HG02884 (cell line): ENCODE measurements at regions not wholly inside any gene's neighbourhood (a gene's known extent, or its start where the extent isn't known, plus 50 kb on each side); places are given as distances from the start of the nearest gene placed in this dataset.

Experiments
- ATAC-seq: cut with Tn5 transposase; IDR thresholded peaks from one replicate; pipeline ENCODE4 v1.9.1; 2021; ENCODE audit warnings: mild to moderate bottlenecking, moderate library complexity; ENCODE audit not compliant: unreplicated experiment

DNA sequence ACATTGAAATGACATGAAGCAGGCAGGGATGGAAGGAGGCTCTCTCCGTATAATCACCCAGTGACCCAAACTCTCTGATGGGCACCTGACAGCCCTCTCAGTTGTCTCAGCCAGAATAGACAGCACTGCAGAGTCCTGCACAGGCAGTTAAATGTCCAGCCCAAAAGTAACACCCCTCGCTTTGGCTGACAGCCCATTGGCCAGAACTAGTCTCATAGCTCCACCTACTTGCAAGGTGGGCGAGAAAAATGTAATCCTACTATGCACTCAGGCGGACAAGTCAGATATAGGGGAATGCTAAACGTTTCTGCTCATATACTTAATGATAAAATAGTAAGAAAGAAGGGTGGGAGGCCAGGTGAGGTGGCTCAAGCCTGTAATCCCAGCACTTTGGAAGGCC lies 393.5 kb upstream of the JARID2 start:
- no peak for ATAC-seq

DNA sequence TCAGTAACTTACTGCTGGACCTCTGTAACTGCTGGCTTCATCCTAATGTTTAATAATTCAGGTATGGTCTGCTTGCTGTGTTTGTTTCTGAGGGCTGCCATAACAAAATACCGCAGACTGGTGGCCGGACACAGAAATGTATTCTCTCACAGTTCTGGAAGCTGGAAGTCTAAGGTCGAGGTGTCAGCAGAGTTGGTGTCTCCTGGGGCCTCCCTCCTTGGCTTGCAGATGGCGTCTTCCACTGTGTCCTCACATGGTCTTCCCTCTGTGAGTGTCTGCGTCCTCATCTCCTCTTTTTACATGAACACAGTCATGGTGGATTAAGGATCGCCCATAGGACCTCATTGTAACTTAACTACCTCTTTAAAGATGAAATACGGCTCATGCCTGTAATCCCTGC lies 389.7 kb upstream of the JARID2 start:
- ATAC-seq, result no peak

DNA sequence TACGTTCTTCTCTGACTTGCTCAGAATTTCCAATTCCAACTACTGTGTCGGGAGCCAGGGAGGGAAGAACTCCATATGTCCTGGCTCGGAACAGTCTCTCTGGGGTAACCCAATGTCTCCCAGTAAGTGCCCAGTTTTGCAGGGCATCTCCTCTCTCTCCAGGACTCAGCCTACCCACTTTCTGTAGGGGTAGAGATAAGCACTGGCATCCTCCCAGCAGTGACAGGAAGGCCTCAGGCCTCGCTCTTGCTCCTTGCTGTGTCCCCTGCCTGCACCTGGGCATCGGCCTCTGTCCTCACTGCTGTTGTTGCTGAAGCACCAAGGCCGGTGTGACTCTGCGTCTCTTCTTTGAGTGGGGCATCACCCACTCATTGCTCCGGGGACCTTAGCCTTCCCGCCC lies 388.9 kb upstream of the JARID2 start:
- ATAC-seq, result no peak

DNA sequence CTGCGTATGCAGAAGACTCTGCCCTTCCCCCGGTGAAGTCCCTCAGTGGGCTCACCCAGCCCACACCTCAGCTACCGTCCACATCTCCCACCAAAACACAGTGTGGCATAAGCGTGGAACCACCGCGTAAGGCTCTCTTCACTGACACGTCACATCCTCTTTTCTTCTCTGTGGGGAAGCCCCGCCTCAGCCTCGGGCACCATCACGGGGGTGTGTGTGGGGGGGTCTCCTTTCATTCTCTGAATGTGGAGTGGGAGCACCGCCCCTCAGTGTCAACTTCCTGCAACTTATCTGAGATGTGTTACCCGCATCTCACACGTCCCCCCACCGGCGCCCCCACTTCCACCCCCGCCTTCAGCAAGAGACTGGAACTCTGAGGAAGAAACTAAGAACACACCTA lies 388.4 kb upstream of the JARID2 start:
- ATAC-seq, result no peak

DNA sequence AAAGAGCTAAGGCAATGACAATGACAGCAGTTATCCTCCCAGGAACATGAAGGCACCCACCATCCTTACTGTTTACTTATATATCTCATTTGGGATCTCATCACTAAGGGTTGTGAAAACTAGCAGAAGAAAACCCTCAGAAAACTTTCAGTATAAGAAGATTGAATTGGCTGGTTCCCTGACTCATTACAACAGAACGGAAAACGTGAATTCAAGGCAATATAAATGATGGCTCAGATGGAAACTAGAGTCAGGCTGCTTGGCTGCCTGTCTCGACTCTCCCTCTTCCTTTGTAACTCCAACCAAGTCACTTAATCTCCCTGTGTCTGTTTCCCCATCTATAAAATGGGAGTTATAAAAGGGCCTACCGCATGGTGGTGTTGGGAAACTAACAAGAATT lies 387.1 kb upstream of the JARID2 start:
- no peak for ATAC-seq

DNA sequence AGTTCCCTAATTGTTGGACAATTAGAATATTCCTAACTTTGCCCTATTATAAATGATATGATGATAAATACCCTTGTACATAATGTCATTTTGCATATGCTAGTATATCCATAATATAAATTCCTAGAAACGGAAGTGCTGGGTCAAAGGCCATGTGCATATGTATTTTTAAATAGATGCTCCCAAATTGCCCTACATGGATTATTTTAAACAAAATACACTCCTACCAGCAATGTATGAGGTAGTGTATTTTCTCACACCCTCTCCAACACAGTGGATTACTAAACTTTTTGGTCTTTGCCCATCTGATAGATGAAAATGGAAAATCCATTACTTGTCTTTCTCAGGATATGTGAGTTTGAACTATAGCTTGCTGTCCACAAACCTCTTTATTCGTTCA lies 385.1 kb upstream of the JARID2 start:
- ATAC-seq, result no peak

DNA sequence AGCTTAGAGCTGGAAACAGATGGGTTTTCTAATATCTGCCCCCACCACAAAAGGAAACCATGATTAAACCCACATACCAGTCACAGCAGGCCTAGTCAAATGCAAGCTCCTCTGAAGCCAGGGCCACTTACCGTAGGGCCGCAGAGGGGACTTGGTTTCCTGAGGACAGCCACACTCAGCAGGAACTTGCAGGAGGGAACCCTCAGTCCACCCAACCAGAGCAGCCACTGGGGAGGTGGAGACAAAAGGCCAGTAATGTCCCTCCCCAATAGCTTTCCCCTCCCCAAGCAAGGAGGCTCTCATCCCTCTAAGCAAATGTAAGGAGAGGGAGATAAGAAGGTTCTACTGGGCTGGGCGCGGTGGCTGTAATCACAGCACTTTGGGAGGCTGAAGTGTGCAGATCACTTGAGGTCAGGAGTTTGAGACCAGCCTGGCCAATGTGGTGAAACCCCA lies 384.4 kb upstream of the JARID2 start:
- no peak for ATAC-seq

DNA sequence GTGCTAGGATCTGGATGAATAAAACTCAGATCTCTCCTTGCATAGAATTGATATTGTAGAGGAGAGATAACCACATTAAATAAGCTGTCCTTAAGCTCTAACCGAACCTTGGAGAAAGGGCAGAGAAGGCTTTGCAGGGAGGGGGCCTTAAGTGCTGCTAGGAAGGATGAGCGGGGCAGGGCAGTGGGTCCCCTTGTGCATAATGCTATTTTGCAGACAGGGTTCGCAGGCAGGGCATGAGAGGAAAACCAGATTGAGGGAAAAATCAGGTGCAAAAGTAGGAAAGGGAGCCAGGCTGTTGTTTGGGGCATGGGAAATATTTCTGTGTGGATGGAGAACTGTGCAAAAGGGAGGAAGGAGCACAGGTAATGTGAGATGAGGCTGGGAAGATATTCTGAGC lies 383.0 kb upstream of the JARID2 start:
- no peak for ATAC-seq

DNA sequence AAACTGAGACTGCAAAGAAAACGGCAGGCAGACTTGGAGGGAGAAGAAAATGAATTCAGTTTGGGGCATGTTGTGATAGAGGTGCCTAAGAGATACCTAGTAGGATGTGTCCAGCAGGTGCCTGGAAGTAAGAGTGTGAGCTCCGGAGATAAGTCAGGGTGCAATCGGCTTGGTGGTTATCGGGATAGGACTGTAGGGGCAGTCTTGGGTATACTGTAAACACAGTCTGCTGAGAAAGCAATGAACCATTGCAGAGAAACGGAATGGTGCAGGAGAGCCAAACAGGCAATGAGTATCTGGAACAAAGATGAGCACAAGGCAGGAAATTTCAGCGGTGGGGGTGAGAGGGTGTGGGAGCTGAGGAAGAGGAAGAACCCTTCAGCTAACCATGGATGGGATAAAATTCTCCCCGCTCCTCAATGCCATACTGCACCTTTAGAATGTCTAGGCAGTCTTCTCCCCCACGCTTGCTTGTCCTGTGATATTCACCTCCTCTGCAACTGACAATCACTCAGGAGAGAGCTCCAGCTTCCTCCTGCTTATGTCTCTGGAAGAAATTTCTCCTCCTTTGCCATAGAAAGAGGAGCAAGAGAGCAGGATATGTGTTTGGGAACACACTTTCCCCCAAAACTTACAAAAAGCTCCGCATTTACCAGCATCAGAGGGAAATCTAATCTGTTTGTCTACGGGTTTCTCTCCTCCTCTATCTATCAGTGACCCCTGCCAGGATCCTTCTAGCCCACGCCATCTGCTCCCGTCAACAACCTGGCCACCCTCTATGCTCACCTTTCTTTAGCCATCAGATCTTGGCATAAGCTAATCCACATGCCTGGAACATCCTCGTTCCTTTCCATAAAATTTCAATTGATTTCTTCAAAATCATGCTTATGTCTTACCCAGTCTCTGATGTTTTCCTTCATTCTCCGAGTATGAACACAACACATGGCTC lies 381.7 kb upstream of the JARID2 start:
- no peak for ATAC-seq

DNA sequence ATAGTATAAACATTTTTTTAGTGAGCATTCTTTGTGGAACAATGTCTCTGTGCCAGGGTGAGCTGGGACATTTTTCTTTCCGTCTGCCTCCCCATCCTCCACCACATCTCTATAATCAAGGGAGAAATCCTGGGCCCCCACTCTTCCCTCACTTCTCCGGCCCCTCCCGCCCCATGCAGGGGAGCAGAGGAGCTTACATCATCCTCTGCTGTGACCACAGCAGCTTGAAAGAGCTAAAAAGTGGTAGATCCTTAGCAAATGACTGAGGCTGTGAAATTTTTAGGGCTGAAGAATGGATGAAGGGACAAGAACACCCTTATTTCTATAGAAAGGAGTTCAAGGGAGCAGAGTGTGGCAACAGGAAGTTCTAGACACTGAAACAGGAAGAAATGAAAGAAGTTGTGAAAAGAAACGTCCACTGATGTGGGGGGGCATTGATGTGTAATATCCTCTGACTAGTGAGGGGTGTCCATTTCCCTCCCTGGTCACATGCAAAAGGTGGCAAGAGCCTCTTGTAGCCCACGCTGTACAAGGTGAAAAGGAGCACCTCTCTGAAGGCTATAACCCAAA lies 380.3 kb upstream of the JARID2 start:
- ATAC-seq, result no peak

DNA sequence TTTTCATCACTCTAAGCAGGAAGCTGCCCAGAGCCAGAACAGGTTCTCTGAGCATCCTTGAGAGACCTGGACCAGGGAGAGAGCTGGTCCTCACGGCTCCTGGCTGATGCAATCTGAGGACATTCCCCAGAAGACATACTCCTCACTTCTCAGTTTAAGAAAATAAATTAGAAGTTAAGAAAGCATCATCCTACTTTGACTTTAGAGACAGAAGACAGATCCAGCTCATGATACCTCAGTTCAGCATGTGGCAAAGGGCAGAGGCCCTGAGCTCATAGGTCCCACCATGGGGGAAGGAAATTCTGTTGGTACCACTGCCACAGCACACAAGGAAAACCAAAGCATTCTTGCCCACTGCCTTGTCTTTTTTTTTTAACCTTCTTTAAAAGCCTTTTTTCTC lies 378.1 kb upstream of the JARID2 start:
- no peak for ATAC-seq

DNA sequence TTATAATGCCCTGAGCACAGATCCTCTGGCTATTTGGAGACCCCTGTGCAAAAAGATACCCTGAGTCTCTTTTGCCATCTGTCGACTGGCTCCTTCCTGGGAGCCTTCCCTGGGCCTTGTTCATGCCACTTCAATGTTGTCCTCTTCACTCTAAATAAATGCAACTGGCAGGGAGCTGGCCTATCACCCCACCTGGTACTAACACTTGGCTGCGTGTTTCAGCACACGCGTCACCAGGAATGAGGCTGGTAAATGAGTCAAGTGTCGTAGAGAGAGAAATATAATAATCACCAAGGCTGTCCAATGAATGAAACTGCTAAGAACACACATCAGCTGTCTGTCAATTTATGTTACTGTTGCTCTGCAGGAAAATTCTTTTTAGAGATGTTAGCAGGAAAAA lies 374.6 kb upstream of the JARID2 start:
- no peak for ATAC-seq

DNA sequence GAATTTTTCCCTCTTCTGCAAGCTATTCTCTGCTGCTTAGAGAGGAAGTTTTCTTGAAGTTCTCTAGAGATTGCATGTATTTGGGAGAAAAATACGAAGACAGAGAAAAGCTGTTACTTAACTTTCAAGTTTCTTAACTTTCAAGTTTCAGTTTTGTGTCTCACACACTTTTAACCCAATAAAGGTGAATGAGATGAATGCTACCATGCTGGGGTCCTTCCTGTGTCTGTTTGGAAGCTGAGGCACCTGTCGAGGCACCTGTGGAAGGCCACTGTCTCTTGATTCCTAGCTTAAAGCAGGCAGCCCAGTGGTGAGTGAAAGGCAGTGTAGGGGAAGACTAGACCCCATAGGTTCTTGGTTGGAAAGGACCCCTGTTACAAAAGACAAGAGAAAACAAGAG lies 372.8 kb upstream of the JARID2 start:
- no peak for ATAC-seq

DNA sequence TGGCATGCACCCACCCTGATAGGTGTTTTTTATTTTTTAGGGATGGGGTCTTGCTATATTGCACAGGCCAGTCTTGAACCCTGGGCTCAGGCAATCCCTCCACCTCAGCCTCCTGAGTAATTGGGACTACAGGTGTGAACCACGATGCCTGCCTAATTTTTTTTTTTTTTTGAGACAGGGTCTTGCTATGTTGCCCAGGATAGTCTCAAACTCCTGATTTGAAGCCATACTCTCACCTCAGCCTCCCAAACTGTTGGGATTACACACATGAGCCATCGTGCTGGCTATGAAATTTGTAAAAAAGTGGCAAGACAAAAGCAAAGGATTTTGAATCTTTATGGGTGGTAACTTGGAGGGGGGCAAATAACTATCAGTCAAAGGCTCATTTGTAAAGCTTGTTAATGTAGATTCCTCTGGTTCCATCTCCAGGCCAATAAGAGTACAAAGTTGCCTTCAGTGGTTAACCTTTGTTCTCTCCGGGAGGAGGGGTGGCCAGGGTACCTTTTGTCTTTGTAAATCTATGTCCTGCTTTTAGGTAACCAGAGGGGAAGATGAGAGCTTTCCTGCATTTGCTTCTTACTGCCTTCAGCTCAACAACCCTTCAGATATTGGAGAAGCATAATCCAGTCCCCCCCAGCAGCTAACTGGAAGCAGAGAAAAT lies 372.0 kb upstream of the JARID2 start:
- no peak for ATAC-seq

DNA sequence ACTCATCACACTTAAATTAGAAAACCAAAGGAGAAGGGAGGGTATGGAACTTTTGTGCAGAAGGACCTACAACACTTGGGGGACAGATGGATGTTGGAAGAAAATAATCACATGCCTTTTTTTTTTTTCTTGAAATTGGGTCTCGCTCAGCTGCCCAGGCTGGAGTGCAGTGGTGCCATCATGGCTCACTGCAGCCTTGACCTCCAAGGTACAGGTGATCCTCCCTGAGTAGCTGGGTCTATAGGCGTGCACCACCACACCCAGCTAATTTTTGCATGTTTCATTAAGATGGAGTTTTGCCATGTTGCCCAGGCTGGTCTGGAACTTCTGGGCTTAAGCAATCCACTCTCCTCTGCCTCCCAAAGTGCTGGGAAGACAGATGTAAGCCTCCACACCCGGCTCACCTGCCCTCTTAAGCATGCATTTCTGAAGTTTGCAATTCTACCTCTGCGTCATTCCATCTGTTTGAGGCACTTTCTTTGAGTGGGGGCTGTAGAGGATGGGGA lies 370.8 kb upstream of the JARID2 start:
- ATAC-seq, result no peak

DNA sequence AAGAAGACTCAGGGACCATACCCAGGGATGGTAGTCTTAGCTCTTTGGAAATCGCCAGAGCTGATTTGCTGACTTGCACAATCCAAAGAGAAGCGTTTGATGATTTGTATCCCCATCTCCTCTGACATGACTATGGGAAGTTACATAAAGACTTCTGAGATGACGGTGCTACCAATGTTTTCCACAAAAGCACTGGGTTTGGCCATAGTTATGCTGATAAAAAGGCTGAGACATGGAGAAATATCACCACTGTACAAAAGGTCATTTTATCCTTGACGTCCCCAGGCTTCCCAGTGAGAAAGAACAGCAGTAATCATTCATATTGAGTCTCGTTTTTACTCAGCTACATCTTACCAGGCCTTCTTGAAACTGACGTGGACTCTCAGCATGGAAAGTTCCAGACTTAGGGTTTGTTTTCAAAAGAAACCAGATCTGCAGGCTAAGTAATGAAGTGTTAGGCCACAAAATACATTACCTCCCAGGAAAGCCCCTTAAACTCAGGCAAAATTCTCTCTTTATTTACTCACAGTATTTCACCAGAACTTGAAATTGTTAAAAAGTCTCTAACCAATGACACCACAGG lies 370.3 kb upstream of the JARID2 start:
- ATAC-seq, result peak; percentile 43

DNA sequence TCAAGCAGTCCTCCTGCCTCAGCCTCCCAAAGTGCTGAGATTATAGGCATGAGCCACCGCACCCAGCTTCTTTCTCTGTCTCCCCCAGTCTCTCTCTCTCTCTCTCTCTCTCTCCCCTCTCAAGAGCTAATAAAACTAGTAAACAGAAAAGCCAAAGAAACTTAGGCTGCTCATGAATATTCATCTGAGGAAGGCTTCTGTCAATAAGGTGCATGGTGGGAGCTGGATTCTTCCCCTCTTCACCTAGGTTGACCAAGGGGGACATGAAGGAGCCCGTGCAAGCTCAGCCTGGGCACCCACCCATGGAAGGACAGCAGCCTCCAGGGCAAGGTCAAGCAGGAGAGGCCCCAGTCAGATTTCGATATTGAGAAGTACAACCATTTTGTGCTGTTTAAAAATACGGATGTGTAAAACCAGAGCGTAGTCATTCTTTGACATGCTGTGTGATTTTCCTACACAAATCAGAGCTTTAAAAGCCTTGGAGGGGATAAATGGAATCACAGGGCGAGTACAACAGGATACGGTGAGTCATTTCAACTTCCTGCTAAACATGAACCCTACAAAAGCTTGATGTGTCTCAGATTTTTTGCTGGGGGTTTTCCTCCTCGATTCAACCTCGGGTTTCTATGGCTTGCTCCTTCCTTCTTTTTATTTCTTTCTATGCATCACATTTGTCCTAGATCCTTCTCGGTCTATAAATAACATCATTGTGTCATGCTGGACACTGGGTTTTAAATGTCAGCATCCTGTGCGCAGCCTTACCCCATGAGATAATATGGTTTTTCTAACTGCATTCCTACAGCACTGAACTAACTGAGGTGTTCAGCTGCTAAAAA lies 368.9 kb upstream of the JARID2 start:
- ATAC-seq, result peak; percentile 66

DNA sequence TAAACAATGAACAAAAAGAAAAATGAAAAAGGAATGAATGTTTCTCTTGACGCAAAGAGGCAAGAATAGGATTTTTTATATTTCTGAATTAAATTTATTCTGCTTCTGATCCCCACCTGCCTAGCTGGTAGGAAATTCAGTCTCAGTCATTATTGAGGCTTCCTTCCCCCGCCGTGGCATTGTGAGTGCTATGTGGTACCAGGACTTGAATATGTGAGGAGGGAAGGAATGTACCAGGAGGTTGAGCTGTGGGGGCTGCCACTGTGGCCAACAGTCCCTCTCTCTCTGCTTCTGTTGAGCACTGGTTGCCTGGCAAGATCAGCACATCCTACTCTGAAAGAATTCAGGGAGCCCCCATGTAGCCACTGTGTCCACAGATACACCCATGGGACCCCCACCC lies 368.1 kb upstream of the JARID2 start:
- no peak for ATAC-seq

DNA sequence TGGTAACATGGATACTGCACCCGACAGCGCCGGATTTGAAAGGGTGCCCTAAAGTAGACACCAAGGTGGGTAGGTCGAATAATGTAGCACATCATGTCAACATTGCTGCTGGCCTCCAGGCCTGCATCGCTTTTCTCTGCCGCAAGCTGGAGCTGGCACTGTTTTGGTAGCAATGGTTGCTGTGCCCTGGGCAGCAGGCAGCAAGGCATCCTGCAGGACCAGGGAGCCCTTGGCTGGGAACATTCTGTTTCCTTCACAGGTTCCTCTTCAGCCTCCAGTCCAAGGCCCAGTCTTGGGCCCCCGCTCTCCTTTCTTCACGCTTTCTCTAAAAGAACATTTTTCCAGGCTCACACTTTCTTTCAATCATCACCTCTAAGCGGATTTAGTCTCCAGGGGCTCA lies 365.8 kb upstream of the JARID2 start:
- ATAC-seq, result no peak

DNA sequence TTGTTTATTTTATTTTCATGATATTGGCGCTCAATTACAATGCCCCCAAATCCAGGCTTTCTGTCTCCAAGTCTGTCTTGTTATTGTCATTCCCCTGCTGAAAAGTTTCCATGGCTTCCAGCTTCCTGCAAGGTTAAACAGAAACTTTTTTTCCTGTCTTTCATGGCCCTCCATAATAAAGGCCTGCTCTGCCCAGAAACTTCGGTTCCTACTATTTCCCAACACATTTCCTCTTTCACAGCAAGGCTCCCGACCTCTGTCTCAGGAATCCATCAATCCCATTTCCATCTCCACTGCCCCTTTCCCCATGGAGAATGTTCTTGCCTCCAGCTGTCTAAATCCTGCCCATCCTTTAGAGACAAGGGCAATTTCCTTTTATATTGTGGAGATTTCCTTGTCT lies 365.2 kb upstream of the JARID2 start:
- ATAC-seq, result no peak

DNA sequence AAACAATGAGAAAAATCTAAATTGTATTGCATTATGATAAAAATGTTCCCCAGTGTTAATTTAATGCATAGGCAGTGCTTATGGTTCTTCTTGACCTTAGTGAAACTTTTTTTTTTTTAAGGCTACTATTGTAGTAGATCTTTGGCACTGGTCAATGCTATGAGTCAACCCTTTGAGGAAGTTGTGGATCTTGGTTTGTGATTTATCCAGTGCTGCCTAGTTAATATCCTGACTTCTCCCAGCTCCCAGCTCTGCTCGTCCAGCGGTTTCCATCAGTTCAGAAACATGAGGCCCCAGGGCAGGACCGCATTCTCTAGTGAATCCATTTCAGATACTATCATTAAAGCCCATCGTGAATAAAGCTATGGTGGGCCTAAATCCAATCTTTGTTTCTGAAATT lies 364.5 kb upstream of the JARID2 start:
- no peak for ATAC-seq
